Nephron progenitor cell (in vitro differentiated cells): ENCODE measurements at regions not wholly inside any gene's neighbourhood (a gene's known extent, or its start where the extent isn't known, plus 50 kb on each side); places are given as distances from the start of the nearest gene placed in this dataset.

Experiments used
- DNase-seq: peaks from one replicate; pipeline ENCODE4 v3.0.0; 2021
- H3K27ac Mint-ChIP-seq: 2 replicates; pipeline ENCODE4 v1.8.0; 2021; ENCODE audit warnings: mild to moderate bottlenecking, moderate library complexity, mixed read lengths
- H3K27me3 Mint-ChIP-seq: 2 replicates; pipeline ENCODE4 v1.8.0; 2021; ENCODE audit warnings: mild to moderate bottlenecking, low read depth, mixed read lengths; ENCODE audit not compliant: poor library complexity
- H3K36me3 Mint-ChIP-seq: 2 replicates; pipeline ENCODE4 v1.8.0; 2021; ENCODE audit warnings: low read depth, mixed read lengths
- H3K4me1 Mint-ChIP-seq: 2 replicates; pipeline ENCODE4 v1.8.0; 2021; ENCODE audit warnings: mixed read lengths
- H3K4me3 Mint-ChIP-seq: 2 replicates; pipeline ENCODE4 v1.8.0; 2021; ENCODE audit warnings: mild to moderate bottlenecking, moderate library complexity, mixed read lengths
- H3K9me3 Mint-ChIP-seq: 2 replicates; pipeline ENCODE4 v1.8.0; 2021; ENCODE audit warnings: mild to moderate bottlenecking, moderate library complexity, mixed read lengths
- CTCF ChIP-seq: fragments of 200-600 bp; sonication (generic); IDR thresholded peaks from 2 replicates; pipeline ENCODE4 v1.5.0; 2021; ENCODE audit warnings: antibody characterized with exemption

GRCh38 chr21:16318651-16319300 is 589.0 kb downstream of the USP25 start:
- no peak for TF ChIP-seq CTCF
- DNase-seq = no peak
- Mint-ChIP-seq H3K9me3 (no peaks in the 10 kb centered on the region), H3K4me3 (no peak overlapping the region), H3K27ac (no peak overlapping the region), H3K27me3 (no peaks in the 10 kb centered on the region), H3K4me1 (peaks cover 24% of the 10 kb centered on the region), H3K36me3 (no peaks in the 10 kb centered on the region)

GRCh38 chr21:16320110-16320509 is 590.3 kb downstream of the USP25 start:
- H3K27me3 Mint-ChIP-seq = no peaks in the 10 kb centered on the region
- H3K36me3 Mint-ChIP-seq = no peaks in the 10 kb centered on the region
- H3K4me3 Mint-ChIP-seq = no peak overlapping the region
- no peak for TF ChIP-seq CTCF
- no peak for DNase-seq
- H3K27ac Mint-ChIP-seq = no peak overlapping the region
- peaks cover 23% of the 10 kb centered on the region for H3K4me1 Mint-ChIP-seq
- no peaks in the 10 kb centered on the region for H3K9me3 Mint-ChIP-seq

GRCh38 chr21:16322454-16322853 is 592.7 kb downstream of the USP25 start:
- Mint-ChIP-seq H3K4me1 (peaks cover 22% of the 10 kb centered on the region), H3K27ac (no peak overlapping the region), H3K9me3 (no peaks in the 10 kb centered on the region), H3K27me3 (no peaks in the 10 kb centered on the region), H3K4me3 (no peak overlapping the region), H3K36me3 (peaks cover 4% of the 10 kb centered on the region)
- no peak for DNase-seq
- TF ChIP-seq CTCF = no peak

- DNase-seq = no peak
- Mint-ChIP-seq H3K36me3 (peaks cover 4% of the 10 kb centered on the region), H3K9me3 (no peaks in the 10 kb centered on the region)
Measured at GRCh38 chr21:16323596-16323995, 593.8 kb downstream of the USP25 start.

GRCh38 chr21:16324630-16325029 is 594.8 kb downstream of the USP25 start:
- H3K27me3 Mint-ChIP-seq = no peaks in the 10 kb centered on the region
- peaks cover 4% of the 10 kb centered on the region for H3K36me3 Mint-ChIP-seq
- peaks cover 17% of the 10 kb centered on the region for H3K4me1 Mint-ChIP-seq
- TF ChIP-seq CTCF = no peak
- no peak overlapping the region for H3K4me3 Mint-ChIP-seq
- no peak for DNase-seq
- no peak overlapping the region for H3K27ac Mint-ChIP-seq
- no peaks in the 10 kb centered on the region for H3K9me3 Mint-ChIP-seq

More at GRCh38 chr21:16323596-16323995, 593.8 kb downstream of the USP25 start:
- Mint-ChIP-seq H3K27me3 (no peaks in the 10 kb centered on the region), H3K27ac (no peak overlapping the region), H3K4me1 (peaks cover 12% of the 10 kb centered on the region), H3K4me3 (no peak overlapping the region)
- TF ChIP-seq CTCF = no peak
